ENCODE measurements at regions not wholly inside any gene's neighbourhood (a gene's known extent, or its start where the extent isn't known, plus 50 kb on each side); places are given as distances from the start of the nearest gene placed in this dataset.

- no peak for DNase-seq (ENCODE audit: low spot score)
These were observed 300.5 kb downstream of the GRIN2B start for GRCh38 chr12:13680916-13681315.

- no peak for DNase-seq (ENCODE audit: low spot score)
These were observed 304.5 kb downstream of the GRIN2B start for GRCh38 chr12:13676880-13677279.

- DNase-seq (ENCODE audit: low spot score), result no peak
These were observed 311.0 kb downstream of the GRIN2B start for GRCh38 chr12:13670285-13670866.

DNA sequence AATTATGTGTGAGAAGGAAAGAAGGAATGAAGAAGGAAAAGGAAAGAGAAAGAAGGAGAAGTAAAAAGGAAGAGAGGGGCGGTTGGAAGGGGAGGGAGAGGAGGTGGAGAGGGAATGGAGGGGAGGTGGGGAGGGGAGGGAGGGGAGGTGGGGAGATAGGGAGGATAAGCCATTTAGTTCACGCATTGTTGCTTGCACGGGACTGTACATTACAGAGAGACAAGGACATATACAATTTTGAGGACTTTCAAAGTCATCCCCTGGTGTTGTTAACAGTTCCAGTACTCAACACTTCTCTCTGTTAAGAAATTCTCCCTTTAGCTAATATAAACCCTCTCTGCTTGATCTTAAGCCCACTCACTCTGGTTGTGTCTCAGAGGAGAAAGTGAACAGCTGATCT is 312.5 kb downstream of the GRIN2B start:
- no peak for DNase-seq (ENCODE audit: low spot score)

DNA sequence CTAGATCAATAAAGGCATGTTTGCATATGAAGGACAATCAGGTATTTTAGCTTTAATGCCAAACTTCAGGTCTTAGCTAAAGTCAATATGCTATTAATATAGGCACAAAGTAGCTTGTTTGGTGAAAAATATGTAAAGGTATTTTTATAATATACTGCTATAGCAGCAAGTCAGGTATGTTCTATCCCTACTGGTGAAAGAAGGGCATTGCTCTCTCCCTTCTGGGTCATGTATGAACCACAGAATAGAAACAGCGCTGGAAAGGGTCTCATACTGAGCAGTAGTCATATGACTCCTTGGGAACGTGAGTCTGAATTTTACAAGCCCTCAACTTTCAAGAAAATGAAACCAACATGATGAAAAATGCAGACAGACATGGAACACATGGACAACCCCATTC is 314.6 kb downstream of the GRIN2B start:
- no peak for DNase-seq (ENCODE audit: low spot score)

GRCh38 chr12:13661005-13661887 is 320.2 kb downstream of the GRIN2B start:
- peak; percentile 15 for DNase-seq (ENCODE audit: low spot score)

- no peak for DNase-seq (ENCODE audit: low spot score)
These were observed 326.9 kb downstream of the GRIN2B start for GRCh38 chr12:13654456-13654855.

- DNase-seq (ENCODE audit: low spot score), result no peak
These were observed 329.3 kb downstream of the GRIN2B start for GRCh38 chr12:13652105-13652504.

DNA sequence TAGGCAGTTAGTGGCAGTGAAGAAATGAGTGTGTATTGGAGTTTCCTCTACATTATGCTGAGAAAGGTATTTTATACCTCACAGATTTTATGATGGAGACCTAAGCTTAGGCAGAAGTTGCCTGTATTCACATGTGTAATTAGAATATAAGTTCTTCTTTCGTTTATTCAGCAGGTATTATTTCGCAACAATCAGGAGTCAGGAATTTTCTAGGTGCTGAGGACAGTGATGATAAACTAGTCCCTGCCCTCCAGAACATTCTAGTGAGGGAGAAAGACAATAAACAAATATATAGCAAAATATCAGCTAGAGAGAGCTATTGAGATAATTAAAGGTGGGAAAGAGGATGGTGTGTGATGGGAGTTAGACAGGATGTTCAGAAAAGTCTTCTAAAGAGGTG is 345.7 kb downstream of the GRIN2B start:
- no peak for DNase-seq (ENCODE audit: low spot score)

DNA sequence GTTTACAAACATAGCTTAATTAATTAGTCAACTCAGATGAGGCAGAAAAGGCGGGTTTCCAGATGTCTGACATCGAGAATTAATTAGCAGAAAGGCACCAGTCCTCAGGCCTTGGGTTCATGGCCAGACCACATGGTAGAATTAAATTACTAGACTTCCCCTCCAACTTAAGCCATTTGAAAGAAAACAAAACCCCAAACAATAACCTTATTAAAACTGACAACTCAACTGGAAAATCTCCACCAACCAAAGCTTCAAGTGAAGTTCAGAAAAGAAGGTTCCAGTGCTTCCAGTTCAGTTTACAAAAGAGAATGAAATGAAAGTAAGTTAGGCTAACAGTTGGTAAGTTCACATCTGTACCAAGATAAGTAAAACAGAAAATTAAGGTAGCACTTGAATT is 349.5 kb downstream of the GRIN2B start:
- no peak for DNase-seq (ENCODE audit: low spot score)

- DNase-seq (ENCODE audit: low spot score), result no peak
These were observed 351.0 kb downstream of the GRIN2B start for GRCh38 chr12:13630354-13630753.

- DNase-seq (ENCODE audit: low spot score), result no peak
These were observed 353.3 kb downstream of the GRIN2B start for GRCh38 chr12:13628067-13628466.

DNA sequence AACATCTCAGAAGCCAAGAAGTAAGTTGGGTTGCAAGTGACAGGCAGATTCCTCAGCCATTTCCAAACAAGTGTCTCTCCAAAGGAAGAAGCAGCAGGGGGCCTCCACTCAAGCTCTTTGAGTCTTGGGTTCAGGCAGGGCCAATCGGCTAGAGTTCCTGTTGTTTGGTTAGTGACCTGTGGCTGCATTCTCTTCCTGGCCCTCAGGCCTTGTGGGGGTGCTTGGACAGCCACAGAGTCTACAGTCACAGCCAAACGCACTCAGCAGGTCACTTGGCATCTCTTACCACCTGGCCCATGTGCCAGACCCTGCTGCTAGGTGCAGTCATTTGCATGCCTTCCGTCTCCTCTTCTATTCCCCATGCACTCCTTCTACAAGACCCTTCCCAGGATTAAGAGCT is 353.9 kb downstream of the GRIN2B start:
- DNase-seq (ENCODE audit: low spot score), result no peak

GRCh38 chr12:13613297-13613696 is 368.1 kb downstream of the GRIN2B start:
- DNase-seq (ENCODE audit: low spot score), result no peak

DNA sequence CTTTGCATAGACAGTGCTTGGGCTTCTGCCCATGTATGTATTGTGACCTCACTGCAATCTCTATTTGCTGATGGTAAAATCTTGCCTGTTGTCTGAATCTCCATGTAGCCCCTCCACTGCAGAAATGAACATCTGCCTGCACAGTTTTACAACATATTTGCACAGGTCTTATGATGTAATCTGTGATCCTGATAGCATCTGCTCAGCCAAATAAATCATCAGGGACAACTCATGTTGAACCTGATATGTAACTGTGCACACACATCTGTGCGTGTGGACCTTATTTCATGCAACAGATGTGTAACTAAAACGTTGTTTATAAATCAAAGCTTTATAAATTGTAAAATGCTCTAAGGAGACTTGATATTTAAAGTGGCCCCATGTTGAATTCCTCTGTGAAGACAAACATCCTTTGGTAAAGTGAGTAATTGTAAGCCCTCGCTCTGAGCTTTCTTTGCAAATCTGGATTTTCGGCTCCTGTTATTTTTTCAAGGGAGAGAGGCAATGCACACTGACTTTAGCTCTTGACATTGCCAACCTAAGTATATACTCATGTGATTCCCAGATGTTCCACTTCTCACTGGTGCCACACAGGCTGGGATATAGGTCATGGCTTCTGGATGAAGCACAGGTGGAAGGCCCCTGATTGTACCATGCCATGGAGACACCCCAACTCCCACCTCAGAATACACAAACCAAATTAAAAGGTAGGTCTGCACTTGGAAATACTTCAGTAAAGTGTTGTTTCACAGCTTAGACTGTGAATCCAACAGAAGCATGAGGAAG is 371.3 kb downstream of the GRIN2B start:
- no peak for DNase-seq (ENCODE audit: low spot score)

- no peak for DNase-seq (ENCODE audit: low spot score)
These were observed 375.1 kb downstream of the GRIN2B start for GRCh38 chr12:13606290-13606689.

- DNase-seq (ENCODE audit: low spot score), result no peak
These were observed 377.4 kb downstream of the GRIN2B start for GRCh38 chr12:13603953-13604352.

- no peak for DNase-seq (ENCODE audit: low spot score)
These were observed 379.2 kb downstream of the GRIN2B start for GRCh38 chr12:13602172-13602571.

DNA sequence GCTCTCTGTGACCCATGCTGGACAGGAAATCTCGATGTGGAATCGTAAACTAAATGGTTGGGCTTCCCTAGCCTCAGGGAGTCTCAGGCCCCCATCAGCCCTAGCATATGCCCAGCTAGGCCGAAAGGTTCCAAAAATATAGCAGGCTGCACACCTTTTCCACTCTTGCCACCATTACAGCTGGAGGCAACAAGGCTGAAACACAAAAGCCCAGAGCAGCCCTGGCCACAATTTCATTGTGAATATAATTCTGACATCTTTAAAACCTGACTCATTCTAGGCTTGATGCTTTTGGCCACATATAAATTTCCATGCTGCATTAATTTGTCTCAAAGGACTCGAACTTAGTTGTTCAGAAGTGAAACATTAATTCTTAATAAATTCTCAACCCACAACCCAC is 382.2 kb downstream of the GRIN2B start:
- DNase-seq (ENCODE audit: low spot score), result no peak

- no peak for DNase-seq (ENCODE audit: low spot score)
These were observed 383.6 kb downstream of the GRIN2B start for GRCh38 chr12:13597837-13598236.

DNA sequence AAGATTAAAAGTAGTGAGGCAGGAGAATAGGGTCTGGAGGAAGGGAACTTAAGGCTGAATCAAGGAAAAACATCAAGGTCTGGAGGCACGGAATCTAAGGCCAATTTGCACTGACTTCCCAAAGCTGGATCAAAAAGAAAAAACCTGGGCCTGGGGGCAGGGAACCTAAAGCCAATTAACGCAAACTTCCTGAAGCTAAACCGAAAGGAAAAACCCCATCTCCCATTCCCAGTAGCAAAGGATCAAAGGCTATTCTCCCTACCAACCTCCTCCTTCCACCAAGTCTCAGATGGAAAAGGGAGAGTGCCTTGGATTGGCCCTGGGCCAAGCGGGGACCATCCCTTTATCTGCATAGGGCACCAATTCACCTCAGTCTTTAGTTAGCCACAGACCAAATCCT is 384.2 kb downstream of the GRIN2B start:
- DNase-seq (ENCODE audit: low spot score), result no peak

DNA sequence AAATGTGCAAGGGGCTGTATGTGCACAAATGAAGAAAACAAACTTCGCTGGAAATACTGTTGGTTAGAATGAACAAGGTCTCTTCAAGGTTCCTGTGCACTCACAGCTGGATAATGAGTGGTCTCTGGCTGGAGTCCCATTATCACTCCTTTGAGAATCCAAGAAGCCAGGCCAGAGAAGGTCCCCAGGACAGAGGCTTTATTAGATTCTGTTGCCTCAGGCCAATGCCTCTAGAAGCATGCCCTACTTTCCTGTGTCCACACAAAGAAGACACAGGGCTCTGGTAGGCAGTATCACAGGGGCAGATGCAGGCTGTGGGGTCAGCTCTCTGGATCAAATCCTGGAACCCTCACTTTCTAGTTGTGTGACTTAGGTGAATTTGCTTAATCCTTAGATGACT is 384.7 kb downstream of the GRIN2B start:
- no peak for DNase-seq (ENCODE audit: low spot score)
